GM19351 (cell line): ENCODE measurements at regions not wholly inside any gene's neighbourhood (a gene's known extent, or its start where the extent isn't known, plus 50 kb on each side); places are given as distances from the start of the nearest gene placed in this dataset.

Experiments used
- ATAC-seq: cut with Tn5 transposase; IDR thresholded peaks from one replicate; pipeline ENCODE4 v1.9.1; 2021; ENCODE audit warnings: mild to moderate bottlenecking, moderate library complexity; ENCODE audit not compliant: unreplicated experiment

GRCh38 chr2:51760441-51760840, 728.5 kb upstream of the NRXN1 start:
- ATAC-seq = no peak

GRCh38 chr2:51758081-51758480, 726.1 kb upstream of the NRXN1 start:
- ATAC-seq = no peak

- ATAC-seq = no peak
Observed at GRCh38 chr2:51734115-51734514, 702.2 kb upstream of the NRXN1 start.

- ATAC-seq = no peak
Observed at GRCh38 chr2:51723691-51724090, 691.8 kb upstream of the NRXN1 start.

DNA sequence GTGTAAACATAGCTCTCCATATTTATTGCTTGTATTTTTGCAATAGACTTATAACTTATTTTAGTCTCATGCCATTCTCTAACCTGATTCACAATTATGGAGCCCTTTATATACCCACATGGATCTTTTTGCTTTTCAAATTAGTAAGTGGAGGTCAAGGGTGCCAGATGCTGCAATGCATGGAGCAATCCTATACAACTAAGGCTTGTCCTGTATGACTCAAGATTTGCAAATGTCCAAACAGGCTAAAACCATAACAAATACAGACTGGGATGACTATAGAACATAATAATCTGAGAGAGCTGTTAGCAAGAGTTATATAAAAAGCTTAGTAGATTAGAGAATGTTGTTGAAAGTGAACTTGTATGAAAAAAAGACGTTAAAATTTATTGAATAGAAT, 690.4 kb upstream of the NRXN1 start:
- ATAC-seq = no peak

DNA sequence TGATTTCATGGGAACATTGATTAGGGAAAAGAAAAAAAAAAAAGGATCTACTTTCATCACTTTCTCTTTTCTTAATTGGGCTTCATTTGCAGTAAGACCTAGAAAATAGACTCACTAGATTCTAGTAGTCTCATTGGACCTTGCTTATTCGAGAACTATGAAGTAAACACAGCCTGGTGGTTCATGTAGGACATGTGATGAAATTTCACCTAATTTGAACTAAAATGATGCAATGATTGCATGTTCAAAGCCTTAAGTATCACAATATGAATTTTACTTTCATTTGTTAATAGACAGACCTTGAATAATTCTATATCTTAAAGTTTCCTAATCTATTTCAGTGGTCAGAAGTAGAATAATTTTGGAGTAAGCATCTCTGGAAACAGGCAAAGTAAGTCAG, 688.9 kb upstream of the NRXN1 start:
- no peak for ATAC-seq

DNA sequence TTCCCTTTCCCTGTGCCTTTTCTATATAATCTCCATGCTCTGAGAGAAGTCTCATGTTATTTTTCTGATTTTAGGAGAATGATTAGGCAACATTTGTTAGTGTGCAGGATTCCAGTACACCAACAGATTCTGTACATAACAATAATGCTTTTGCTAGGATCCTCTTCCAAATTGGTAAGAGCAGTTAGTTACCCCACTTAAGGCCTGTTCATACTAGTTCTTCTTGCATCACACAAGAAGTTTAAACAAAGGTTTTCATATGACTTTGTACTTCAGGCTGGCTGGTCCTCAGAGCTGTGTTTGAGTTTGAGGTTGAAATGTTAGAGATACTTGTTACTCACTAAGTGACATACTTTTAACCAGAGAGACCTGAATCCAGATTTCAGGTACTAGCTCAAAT, 686.9 kb upstream of the NRXN1 start:
- no peak for ATAC-seq

- ATAC-seq = no peak
Observed at GRCh38 chr2:51717312-51717711, 685.4 kb upstream of the NRXN1 start.

- no peak for ATAC-seq
Observed at GRCh38 chr2:51711766-51712165, 679.8 kb upstream of the NRXN1 start.

DNA sequence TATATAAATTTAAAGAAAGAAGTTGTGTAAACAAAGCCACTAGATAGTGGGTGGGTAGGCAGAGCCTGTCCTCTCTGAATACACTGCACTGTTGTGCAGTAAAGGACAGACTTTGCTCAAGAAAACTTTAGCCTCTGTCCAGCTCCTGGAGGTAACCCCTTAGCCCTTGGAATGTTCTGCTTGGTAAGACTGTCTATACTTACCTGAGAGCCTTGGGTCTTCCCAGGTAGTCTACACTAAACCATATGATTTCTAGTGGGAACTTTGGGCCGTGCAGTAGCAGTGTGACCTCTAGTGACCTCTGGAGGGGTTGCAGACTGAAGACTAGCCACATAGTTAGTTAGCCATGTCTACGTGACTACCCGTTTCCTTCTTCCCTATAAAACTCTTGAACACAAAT, 678.3 kb upstream of the NRXN1 start:
- peak; percentile 84 for ATAC-seq

GRCh38 chr2:51707625-51708024, 675.7 kb upstream of the NRXN1 start:
- no peak for ATAC-seq

DNA sequence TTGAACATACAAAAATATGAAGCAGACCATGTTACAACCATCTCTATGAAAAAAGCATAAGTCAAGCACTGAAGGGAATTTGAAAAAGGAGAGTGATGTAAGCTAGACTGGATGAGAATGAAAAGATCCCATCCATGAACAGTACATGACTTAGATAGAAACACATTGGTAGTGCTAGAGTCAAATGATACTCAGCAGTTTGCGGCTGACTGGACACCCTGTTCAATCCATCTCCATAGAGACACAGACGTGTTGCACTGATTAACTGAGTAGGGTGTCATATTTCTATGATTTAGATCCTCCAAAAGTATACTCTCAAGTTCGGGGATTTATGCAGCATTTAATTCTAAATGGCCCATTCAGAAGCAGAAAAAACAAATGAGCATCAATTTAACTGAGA, 674.3 kb upstream of the NRXN1 start:
- no peak for ATAC-seq

DNA sequence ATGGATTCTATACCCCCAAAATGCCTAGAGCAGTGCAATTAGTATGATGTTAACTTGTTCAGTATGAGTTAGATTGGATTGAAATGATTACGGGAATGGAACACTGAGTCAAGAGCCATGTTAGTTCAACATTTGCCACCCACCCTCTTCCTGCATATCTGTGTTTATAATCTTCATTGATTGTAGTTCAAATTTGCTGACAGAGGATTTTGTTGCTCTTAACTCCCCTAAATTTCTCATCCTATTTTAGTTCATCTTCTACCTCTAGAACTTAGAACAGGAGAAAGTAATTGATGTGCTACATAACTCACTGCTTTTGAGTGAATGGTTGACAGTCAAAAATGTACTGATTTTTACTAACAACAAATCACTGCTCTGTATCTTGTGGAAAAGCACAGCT, 673.5 kb upstream of the NRXN1 start:
- no peak for ATAC-seq

DNA sequence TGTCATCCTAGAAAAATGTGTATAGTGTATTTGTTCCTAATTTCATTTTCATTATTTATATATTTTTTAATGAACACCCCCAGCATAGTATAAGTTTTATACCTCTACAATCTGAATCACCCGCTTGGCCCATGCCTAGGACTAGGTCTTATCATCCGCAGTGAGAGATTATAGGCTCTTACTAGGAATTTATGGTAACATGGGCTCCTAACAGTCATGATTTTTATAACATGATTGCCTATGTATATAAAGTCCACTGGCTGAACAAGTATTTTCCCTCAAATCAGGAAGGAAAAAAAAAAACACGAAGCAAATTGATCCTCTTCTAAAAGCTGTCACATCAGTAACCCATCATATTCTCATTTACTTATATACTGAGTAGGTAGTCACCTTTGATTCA, 666.1 kb upstream of the NRXN1 start:
- no peak for ATAC-seq

- no peak for ATAC-seq
Observed at GRCh38 chr2:51697095-51697494, 665.2 kb upstream of the NRXN1 start.

- no peak for ATAC-seq
Observed at GRCh38 chr2:51695531-51695930, 663.6 kb upstream of the NRXN1 start.

DNA sequence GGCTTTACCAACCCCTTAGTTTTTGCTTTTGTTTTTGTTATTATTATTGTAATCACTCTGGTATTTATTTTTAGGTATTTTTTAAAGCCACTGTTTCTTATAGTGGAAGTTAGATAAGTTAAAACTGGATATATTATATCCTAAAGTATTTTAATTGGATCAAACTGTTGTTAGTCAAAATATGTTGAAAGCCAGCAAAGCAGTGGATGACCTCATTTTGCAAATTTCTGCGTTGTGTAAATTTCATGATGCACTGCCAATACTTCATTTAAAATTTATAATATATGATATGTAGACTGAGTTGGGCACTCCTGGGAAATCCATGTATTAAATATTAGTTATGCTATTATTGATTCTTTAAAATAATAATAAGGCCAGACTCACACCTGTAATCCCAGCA, 661.7 kb upstream of the NRXN1 start:
- no peak for ATAC-seq

DNA sequence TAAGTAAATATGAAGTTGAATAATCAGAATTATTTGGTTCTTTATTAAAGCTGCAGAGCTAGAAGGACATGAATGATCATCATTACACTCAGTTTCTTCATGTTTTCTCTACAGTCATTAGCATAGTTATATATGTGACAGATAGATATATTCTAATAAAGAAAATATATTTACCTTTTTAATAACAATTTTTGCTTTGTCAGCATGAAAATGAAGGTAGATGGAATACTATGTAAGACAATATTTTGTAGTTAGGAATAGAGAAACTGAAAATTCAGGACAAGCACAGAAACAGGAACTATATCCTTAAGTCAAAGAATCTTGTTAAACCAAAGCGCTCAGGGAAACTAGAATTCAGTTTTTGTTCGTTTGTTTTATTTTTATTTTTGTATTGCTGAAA, 649.9 kb upstream of the NRXN1 start:
- ATAC-seq = no peak

GRCh38 chr2:51673628-51674027, 641.7 kb upstream of the NRXN1 start:
- no peak for ATAC-seq

DNA sequence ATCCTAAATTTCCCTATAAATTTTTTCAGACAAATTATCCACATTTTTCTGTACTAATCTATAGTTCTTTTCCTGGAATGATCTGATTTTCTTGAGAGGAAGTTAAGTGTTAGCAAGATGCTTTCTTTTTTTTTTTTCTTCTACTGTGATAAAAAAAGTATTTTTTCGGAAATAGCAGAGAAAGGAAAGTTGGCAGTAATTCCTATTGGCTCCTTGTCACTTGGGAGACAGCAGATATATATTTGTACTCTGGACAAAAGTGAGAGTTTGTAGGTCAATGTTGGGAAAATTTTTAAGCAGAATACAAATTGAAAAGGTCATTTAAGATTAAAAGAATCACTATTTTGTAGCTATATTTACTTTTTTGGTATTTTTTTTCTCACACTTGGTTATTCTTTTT, 635.7 kb upstream of the NRXN1 start:
- no peak for ATAC-seq

DNA sequence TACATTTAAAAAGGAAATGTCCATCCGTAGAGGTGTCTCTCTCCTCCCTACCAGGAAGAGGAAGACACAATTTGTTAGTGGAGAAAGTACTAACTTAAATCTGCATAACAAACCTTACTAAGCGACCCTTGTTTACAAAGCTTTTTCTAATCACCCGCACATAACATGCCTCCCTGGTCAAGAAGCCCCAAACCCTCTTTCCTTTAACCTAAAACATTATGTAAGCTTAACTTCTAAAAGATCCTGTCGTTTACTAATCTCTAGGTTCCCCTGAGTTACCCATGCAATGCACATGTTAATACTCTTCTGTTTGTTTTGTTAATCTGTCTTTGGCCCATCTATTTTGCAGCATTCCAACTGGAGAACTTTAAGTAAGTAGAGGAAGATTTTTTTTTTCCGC, 630.3 kb upstream of the NRXN1 start:
- ATAC-seq = no peak

DNA sequence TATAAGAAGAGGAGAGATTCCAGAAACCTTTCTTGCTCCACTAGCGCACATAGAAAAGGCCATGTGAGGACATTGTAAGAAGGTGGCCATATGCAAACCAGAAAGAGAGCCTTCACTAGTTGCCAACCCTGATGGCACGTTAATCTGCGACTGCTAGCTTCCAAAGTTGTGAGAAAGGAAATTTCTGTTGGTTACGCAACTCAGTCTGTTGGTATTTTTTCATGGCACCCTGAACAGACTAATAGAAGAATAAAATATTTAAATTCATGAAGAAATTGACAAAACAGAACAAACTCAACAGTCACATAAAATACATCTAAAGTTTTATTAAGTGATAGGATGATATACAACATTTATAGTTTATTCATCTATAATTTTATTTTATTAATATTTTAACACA, 625.9 kb upstream of the NRXN1 start:
- ATAC-seq = no peak

- ATAC-seq = peak; percentile 65
Observed at GRCh38 chr2:51650769-51651168, 618.8 kb upstream of the NRXN1 start.

GRCh38 chr2:51649366-51649765, 617.4 kb upstream of the NRXN1 start:
- no peak for ATAC-seq
